ENCODE measurements at regions not wholly inside any gene's neighbourhood (a gene's known extent, or its start where the extent isn't known, plus 50 kb on each side); places are given as distances from the start of the nearest gene placed in this dataset.
A peak's percentile ranks its signal among the peaks of the same experiment; 100 is the strongest.
"Not testable (repeated sequence)": the region's sequence is repeated elsewhere in the genome, so short reads cannot be mapped to it uniquely, and the experiment has no call there.

- no peaks in the 10 kb centered on the region for H3K9me3 ChIP-seq
- no peaks in the 10 kb centered on the region for H3K27me3 ChIP-seq
- H3K36me3 ChIP-seq = no peaks in the 10 kb centered on the region
- DNase-seq = no peak
- H3K4me3 ChIP-seq = no peak overlapping the region
These were observed 291.1 kb upstream of the CLEC14A start for GRCh38 chr14:38546932-38547551.

GRCh38 chr14:38544776-38545175 lies 288.9 kb upstream of the CLEC14A start:
- H3K9me3 ChIP-seq = no peaks in the 10 kb centered on the region
- H3K27me3 ChIP-seq = no peaks in the 10 kb centered on the region
- H3K4me3 ChIP-seq = no peak overlapping the region
- H3K36me3 ChIP-seq = no peaks in the 10 kb centered on the region
- no peak for DNase-seq

GRCh38 chr14:38543851-38544250 lies 288.0 kb upstream of the CLEC14A start:
- not testable (repeated sequence) for H3K27me3 ChIP-seq, DNase-seq, H3K4me3 ChIP-seq, H3K9me3 ChIP-seq, H3K36me3 ChIP-seq

- DNase-seq = not testable (repeated sequence)
These were observed 282.2 kb upstream of the CLEC14A start for GRCh38 chr14:38538053-38538452.

GRCh38 chr14:38536376-38537038 lies 280.6 kb upstream of the CLEC14A start:
- H3K27me3 ChIP-seq = no peaks in the 10 kb centered on the region
- H3K4me3 ChIP-seq = no peak overlapping the region
- H3K9me3 ChIP-seq = no peaks in the 10 kb centered on the region
- H3K36me3 ChIP-seq = no peaks in the 10 kb centered on the region
- no peak for DNase-seq

More at GRCh38 chr14:38538053-38538452, 282.2 kb upstream of the CLEC14A start:
- H3K27me3 ChIP-seq, H3K9me3 ChIP-seq, H3K36me3 ChIP-seq, H3K4me3 ChIP-seq: not testable (repeated sequence)

GRCh38 chr14:38528582-38528981 lies 272.7 kb upstream of the CLEC14A start:
- no peaks in the 10 kb centered on the region for H3K9me3 ChIP-seq

GRCh38 chr14:38527502-38527878 lies 271.6 kb upstream of the CLEC14A start:
- H3K27me3 ChIP-seq = no peaks in the 10 kb centered on the region
- no peak overlapping the region for H3K4me3 ChIP-seq
- H3K9me3 ChIP-seq = no peaks in the 10 kb centered on the region
- no peak for DNase-seq
- H3K36me3 ChIP-seq = no peaks in the 10 kb centered on the region

More at GRCh38 chr14:38528582-38528981, 272.7 kb upstream of the CLEC14A start:
- Histone ChIP-seq H3K27me3 (no peaks in the 10 kb centered on the region), H3K36me3 (no peaks in the 10 kb centered on the region), H3K4me3 (no peak overlapping the region)
- DNase-seq = no peak

- no peak for DNase-seq
- H3K9me3 ChIP-seq = no peaks in the 10 kb centered on the region
- H3K27me3 ChIP-seq = no peaks in the 10 kb centered on the region
- no peaks in the 10 kb centered on the region for H3K36me3 ChIP-seq
- H3K4me3 ChIP-seq = no peak overlapping the region
These were observed 271.1 kb upstream of the CLEC14A start for GRCh38 chr14:38526826-38527501.

GRCh38 chr14:38524636-38525509 lies 269.0 kb upstream of the CLEC14A start:
- H3K4me3 ChIP-seq = no peak overlapping the region
- H3K9me3 ChIP-seq = no peaks in the 10 kb centered on the region
- no peaks in the 10 kb centered on the region for H3K27me3 ChIP-seq
- no peaks in the 10 kb centered on the region for H3K36me3 ChIP-seq
- no peak for DNase-seq

- H3K27me3 ChIP-seq = no peaks in the 10 kb centered on the region
- no peak overlapping the region for H3K4me3 ChIP-seq
- no peaks in the 10 kb centered on the region for H3K36me3 ChIP-seq
- no peak for DNase-seq
- no peaks in the 10 kb centered on the region for H3K9me3 ChIP-seq
These were observed 266.8 kb upstream of the CLEC14A start for GRCh38 chr14:38522724-38523123.

- no peaks in the 10 kb centered on the region for H3K36me3 ChIP-seq
- H3K4me3 ChIP-seq = no peak overlapping the region
- DNase-seq = no peak
- no peaks in the 10 kb centered on the region for H3K27me3 ChIP-seq
- H3K9me3 ChIP-seq = no peaks in the 10 kb centered on the region
These were observed 265.7 kb upstream of the CLEC14A start for GRCh38 chr14:38521591-38521990.

- H3K4me3 ChIP-seq = no peak overlapping the region
- H3K27me3 ChIP-seq = no peaks in the 10 kb centered on the region
- H3K9me3 ChIP-seq = no peaks in the 10 kb centered on the region
- H3K36me3 ChIP-seq = no peaks in the 10 kb centered on the region
- DNase-seq = no peak
These were observed 261.5 kb upstream of the CLEC14A start for GRCh38 chr14:38517426-38517825.

GRCh38 chr14:38512236-38512635 lies 256.3 kb upstream of the CLEC14A start:
- no peak for DNase-seq
- H3K27me3 ChIP-seq = no peaks in the 10 kb centered on the region
- H3K36me3 ChIP-seq = no peaks in the 10 kb centered on the region
- H3K4me3 ChIP-seq = no peak overlapping the region
- no peaks in the 10 kb centered on the region for H3K9me3 ChIP-seq

- Histone ChIP-seq H3K9me3 (no peaks in the 10 kb centered on the region), H3K27me3 (no peaks in the 10 kb centered on the region), H3K4me3 (no peak overlapping the region), H3K36me3 (no peaks in the 10 kb centered on the region)
- DNase-seq = peak; percentile 6
These were observed 251.4 kb upstream of the CLEC14A start for GRCh38 chr14:38507299-38507698.

- Histone ChIP-seq H3K36me3 (no peaks in the 10 kb centered on the region), H3K4me3 (no peak overlapping the region), H3K27me3 (no peaks in the 10 kb centered on the region), H3K9me3 (no peaks in the 10 kb centered on the region)
- DNase-seq = no peak
These were observed 250.0 kb upstream of the CLEC14A start for GRCh38 chr14:38505973-38506249.

- DNase-seq = no peak
- Histone ChIP-seq H3K9me3 (no peaks in the 10 kb centered on the region), H3K4me3 (no peak overlapping the region), H3K36me3 (no peaks in the 10 kb centered on the region), H3K27me3 (no peaks in the 10 kb centered on the region)
These were observed 249.5 kb upstream of the CLEC14A start for GRCh38 chr14:38505221-38505972.

- H3K9me3 ChIP-seq = no peaks in the 10 kb centered on the region
- H3K36me3 ChIP-seq = no peaks in the 10 kb centered on the region
- no peak for DNase-seq
- H3K4me3 ChIP-seq = no peak overlapping the region
- H3K27me3 ChIP-seq = no peaks in the 10 kb centered on the region
These were observed 248.3 kb upstream of the CLEC14A start for GRCh38 chr14:38504175-38504574.
